Tibial nerve (tissue), 4 donors: ENCODE measurements at regions not wholly inside any gene's neighbourhood (a gene's known extent, or its start where the extent isn't known, plus 50 kb on each side); places are given as distances from the start of the nearest gene placed in this dataset.

Experiments
- DNase-seq, 2 donors: peaks; one replicate each; pipeline ENCODE4 v3.0.0-alpha.2; 2019; ENCODE audit warnings: low spot score in 2 of 2
- H3K27ac ChIP-seq, 4 donors: fragments of 200-600 bp; sonication (generic) in 3 of 4; one replicate each; pipeline ENCODE4 v1.5.1; 2017 to 2019; ENCODE audit warnings: mild to moderate bottlenecking in 1 of 4
- H3K27me3 ChIP-seq, 2 donors: fragments of 200-600 bp; sonication (generic) in 1 of 2; one replicate each; pipeline versions ENCODE4 v1.5.1 to v1.6.0; 2017 to 2019
- H3K36me3 ChIP-seq, 3 donors: fragments of 200-600 bp; sonication (generic); one replicate each; pipeline ENCODE4 v1.5.1; 2018 to 2019
- H3K4me1 ChIP-seq, 4 donors: fragments of 200-600 bp; sonication (generic) in 3 of 4; one replicate each; pipeline ENCODE4 v1.5.1; 2017 to 2019
- H3K4me3 ChIP-seq, 4 donors: fragments of 200-600 bp; sonication (generic) in 3 of 4; one replicate each; pipeline ENCODE4 v1.5.1; 2017 to 2019; ENCODE audit warnings: mild to moderate bottlenecking in 1 of 4, moderate library complexity in 1 of 4
- H3K9me3 ChIP-seq, 4 donors: fragments of 200-600 bp; sonication (generic) in 3 of 4; one replicate each; pipeline ENCODE4 v1.5.1; 2017 to 2019
- CTCF ChIP-seq, 5 experiments: fragments of 200-600 bp in 3 of 5; fragments of 450-650 bp in 2 of 5; sonication (generic) in 3 of 5; IDR thresholded peaks; one replicate each; pipeline ENCODE4 v1.5.1; 2016 to 2019; ENCODE audit warnings: antibody characterized with exemption in 5 of 5, mild to moderate bottlenecking in 3 of 5, moderate library complexity in 2 of 5
- EP300 ChIP-seq, 2 donors: sonication (generic); formaldehyde crosslinking; IDR thresholded peaks; one replicate each; pipeline ENCODE4 v1.6.1; 2017; ENCODE audit warnings: antibody characterized with exemption in 2 of 2, mild to moderate bottlenecking in 1 of 2
- POLR2A ChIP-seq, 2 donors: fragments of 450-650 bp; IDR thresholded peaks; one replicate each; pipeline ENCODE4 v1.6.1; 2017; ENCODE audit warnings: antibody characterized with exemption in 2 of 2, mild to moderate bottlenecking in 2 of 2, moderate library complexity in 2 of 2
- WGBS, 2 donors: methylation state at CpG; one replicate each; pipeline ENCODE4 v1.1.5; 2018; 5-methylcytosine and 5-hydroxymethylcytosine counted together

- Histone ChIP-seq H3K9me3 (peaks cover 0 to 7% (median 0%) of the 10 kb centered on the region in 4 donors), H3K36me3 (no peaks in the 10 kb centered on the region), H3K27me3 (no peaks in the 10 kb centered on the region), H3K4me1 (no peaks in the 10 kb centered on the region), H3K4me3 (no peak overlapping the region), H3K27ac (no peak overlapping the region)
- TF ChIP-seq CTCF (IDR thresholded peaks at IDR 0.05) (no peak), EP300 (IDR thresholded peaks at IDR 0.05) (no peak), POLR2A (IDR thresholded peaks at IDR 0.05) (no peak)
- no peak for DNase-seq
- WGBS, 2 donors: 61 to 62% methylated on average over 2 of the region's 2 CpGs
Measured at GRCh38 chr21:22476726-22477646, 1478.8 kb downstream of the NCAM2 start.

GRCh38 chr21:22490049-22490448 lies 1491.8 kb downstream of the NCAM2 start:
- Histone ChIP-seq H3K4me3 (no peak overlapping the region), H3K36me3 (no peaks in the 10 kb centered on the region), H3K9me3 (no peaks in the 10 kb centered on the region), H3K4me1 (no peaks in the 10 kb centered on the region), H3K27ac (no peak overlapping the region), H3K27me3 (no peaks in the 10 kb centered on the region)
- DNase-seq: no peak
- TF ChIP-seq POLR2A (IDR thresholded peaks at IDR 0.05): no peak
- no peak for TF ChIP-seq EP300 (IDR thresholded peaks at IDR 0.05)
- no peak for TF ChIP-seq CTCF (IDR thresholded peaks at IDR 0.05)
- 34 to 56% methylated on average over 1 of the region's 1 CpG for WGBS, 2 donors

GRCh38 chr21:22516230-22516629 lies 1518.0 kb downstream of the NCAM2 start:
- no peak overlapping the region for H3K27ac ChIP-seq
- H3K27me3 ChIP-seq: no peaks in the 10 kb centered on the region
- TF ChIP-seq POLR2A (IDR thresholded peaks at IDR 0.05): no peak
- no peak for TF ChIP-seq EP300 (IDR thresholded peaks at IDR 0.05)
- no peak for TF ChIP-seq CTCF (IDR thresholded peaks at IDR 0.05)
- H3K4me3 ChIP-seq: no peak overlapping the region
- H3K4me1 ChIP-seq: no peaks in the 10 kb centered on the region
- H3K9me3 ChIP-seq: no peaks in the 10 kb centered on the region
- 46 to 57% methylated on average over 3 of the region's 3 CpGs for WGBS, 2 donors
- H3K36me3 ChIP-seq: no peaks in the 10 kb centered on the region
- DNase-seq: no peak

GRCh38 chr21:22535630-22536029 lies 1537.4 kb downstream of the NCAM2 start:
- no peak for DNase-seq
- no peak overlapping the region for H3K27ac ChIP-seq
- TF ChIP-seq EP300 (IDR thresholded peaks at IDR 0.05) (no peak), POLR2A (IDR thresholded peaks at IDR 0.05) (no peak), CTCF (IDR thresholded peaks at IDR 0.05) (no peak)
- no peaks in the 10 kb centered on the region for H3K36me3 ChIP-seq
- no peaks in the 10 kb centered on the region for H3K27me3 ChIP-seq
- H3K4me1 ChIP-seq: no peaks in the 10 kb centered on the region
- peaks cover 0 to 17% (median 2%) of the 10 kb centered on the region in 4 donors for H3K9me3 ChIP-seq
- H3K4me3 ChIP-seq: no peak overlapping the region
- 38 to 55% methylated on average over 1 of the region's 1 CpG for WGBS, 2 donors

GRCh38 chr21:22536509-22536908 lies 1538.3 kb downstream of the NCAM2 start:
- no peaks in the 10 kb centered on the region for H3K36me3 ChIP-seq

More at GRCh38 chr21:22536509-22536908, 1538.3 kb downstream of the NCAM2 start:
- TF ChIP-seq EP300 (IDR thresholded peaks at IDR 0.05) (no peak), CTCF (IDR thresholded peaks at IDR 0.05) (no peak), POLR2A (IDR thresholded peaks at IDR 0.05) (no peak)
- Histone ChIP-seq H3K27ac (no peak overlapping the region), H3K4me3 (no peak overlapping the region), H3K9me3 (peaks cover 0 to 17% (median 2%) of the 10 kb centered on the region in 4 donors), H3K4me1 (no peaks in the 10 kb centered on the region), H3K27me3 (no peaks in the 10 kb centered on the region)
- no peak for DNase-seq
